SK-N-SH (cell line): ENCODE measurements at regions not wholly inside any gene's neighbourhood (a gene's known extent, or its start where the extent isn't known, plus 50 kb on each side); places are given as distances from the start of the nearest gene placed in this dataset.

ENCODE experiments used
- CTCF ChIA-PET: fragments of 300-600, 350-600 bp; formaldehyde crosslinking; extraction: SDS; loops from one replicate; lab custom pipeline; 2021; lab: Yijun Ruan, JAX
- POLR2A ChIA-PET: fragments of 350-600 bp; sonication (Branson Sonifier 250); formaldehyde crosslinking; extraction: SDS; loops from one replicate; lab custom pipeline; 2020; ENCODE audit warnings: antibody characterized with exemption, inconsistent platforms; lab: Yijun Ruan, JAX
- DNase-seq: peaks from one replicate; pipeline ENCODE4 v3.0.0; 2012
- H2AFZ ChIP-seq: fragments of 200-600 bp; sonication (generic); 2 replicates; pipeline ENCODE4 v1.8.1; 2016; ENCODE audit warnings: antibody characterized with exemption, mild to moderate bottlenecking, low read depth
- H3F3A ChIP-seq: fragments of 200-600 bp; sonication (generic); replicated peaks from 2 replicates; pipeline ENCODE3; 2016; ENCODE audit warnings: antibody characterized with exemption, mild to moderate bottlenecking; ENCODE audit not compliant: insufficient read depth
- H3K27ac ChIP-seq, 2 experiments: fragments of 200-500 bp in 1 of 2; fragments of 200-600 bp in 1 of 2; sonication (Bioruptor generic) in 1 of 2; sonication (generic), shearing (Covaris generic) in 1 of 2; 2 replicates each; pipeline versions ENCODE4 v1.5.1 to v1.6.1; 2014 to 2016; ENCODE audit warnings: low read depth in 2 of 2, inconsistent platforms in 1 of 2, low read length in 1 of 2, mild to moderate bottlenecking in 1 of 2, mixed read lengths in 1 of 2
- H3K27me3 ChIP-seq: fragments of 200-600 bp; sonication (generic), shearing (Covaris generic); 2 replicates; pipeline ENCODE4 v1.6.1; 2016; ENCODE audit warnings: mixed run types; ENCODE audit not compliant: insufficient read depth
- H3K36me3 ChIP-seq, 2 experiments: fragments of 200-500 bp in 1 of 2; fragments of 200-600 bp in 1 of 2; sonication (Bioruptor generic) in 1 of 2; sonication (generic) in 1 of 2; replicated peaks in 1 of 2; 2 replicates each; pipeline versions ENCODE3 to v1.5.1; 2014 to 2016; ENCODE audit warnings: low read length in 1 of 2, mild to moderate bottlenecking in 1 of 2; ENCODE audit not compliant: insufficient read depth in 2 of 2, control insufficient read depth in 1 of 2
- H3K4me1 ChIP-seq, 2 experiments: fragments of 200-500 bp in 1 of 2; fragments of 200-600 bp in 1 of 2; sonication (Bioruptor generic) in 1 of 2; sonication (generic), shearing (Covaris generic) in 1 of 2; 2 replicates each; pipeline versions ENCODE4 v1.5.1 to v1.6.1; 2014 to 2016; ENCODE audit warnings: low read depth in 1 of 2, low read length in 1 of 2, mixed run types in 1 of 2; ENCODE audit not compliant: insufficient read depth in 2 of 2, control insufficient read depth in 1 of 2
- H3K4me2 ChIP-seq: fragments of 200-600 bp; sonication (generic), shearing (Covaris generic); 2 replicates; pipeline ENCODE4 v1.6.1; 2017; ENCODE audit warnings: mixed run types
- H3K4me3 ChIP-seq, 2 experiments: fragments of 200-500 bp in 1 of 2; fragments of 200-600 bp in 1 of 2; sonication (Bioruptor generic) in 1 of 2; sonication (generic), shearing (Covaris generic) in 1 of 2; 2 replicates each; pipeline versions ENCODE4 v1.5.1 to v1.8.1; 2014 to 2016; ENCODE audit warnings: low read depth in 2 of 2, inconsistent platforms in 1 of 2, low read length in 1 of 2, mild to moderate bottlenecking in 1 of 2, mixed read lengths in 1 of 2, moderate library complexity in 1 of 2
- H3K79me2 ChIP-seq: fragments of 200-600 bp; sonication (generic); 2 replicates; pipeline ENCODE4 v1.8.1; 2017; ENCODE audit warnings: mild to moderate bottlenecking; ENCODE audit not compliant: insufficient read depth
- H3K9ac ChIP-seq: fragments of 200-600 bp; sonication (generic); 2 replicates; pipeline ENCODE4 v1.6.1; 2017; ENCODE audit warnings: mixed run types
- H3K9me2 ChIP-seq: fragments of 200-600 bp; sonication (generic); 2 replicates; pipeline ENCODE4 v1.6.1; 2017; ENCODE audit warnings: mixed run types
- H3K9me3 ChIP-seq: fragments of 200-600 bp; sonication (generic); 2 replicates; pipeline ENCODE4 v1.6.1; 2017; ENCODE audit warnings: mixed run types, mild to moderate bottlenecking, moderate library complexity
- H4K20me1 ChIP-seq: fragments of 200-600 bp; sonication (generic); 2 replicates; pipeline ENCODE4 v1.6.1; 2017; ENCODE audit warnings: mild to moderate bottlenecking, mixed run types; ENCODE audit not compliant: insufficient read depth
- CHD2 ChIP-seq: fragments of 150-350 bp; IDR thresholded peaks from 2 replicates; pipeline ENCODE4 v1.6.1; 2018; ENCODE audit warnings: low read length; ENCODE audit not compliant: partially characterized antibody
- ELF1 ChIP-seq: IDR thresholded peaks from 2 replicates; pipeline ENCODE4 v1.4.0; 2012
- EZH2phosphoT487 ChIP-seq: fragments of 200-600 bp; sonication (generic); IDR thresholded peaks from 2 replicates; pipeline ENCODE4 v1.6.1; 2017; ENCODE audit warnings: low read depth, mixed run types, mild to moderate bottlenecking, antibody characterized with exemption, moderate library complexity, borderline replicate concordance
- FOSL2 ChIP-seq: IDR thresholded peaks from 2 replicates; pipeline ENCODE4 v1.4.0; 2012; ENCODE audit warnings: low read depth, mild to moderate bottlenecking, moderate library complexity, borderline replicate concordance
- FOXM1 ChIP-seq: IDR thresholded peaks from 2 replicates; pipeline ENCODE4 v1.4.0; 2012; ENCODE audit warnings: low read depth, mild to moderate bottlenecking
- MXI1 ChIP-seq: IDR thresholded peaks from 2 replicates; pipeline ENCODE4 v1.6.1; 2012; ENCODE audit warnings: mild to moderate bottlenecking, low read depth, low read length, improper control_type of control experiment
- PBX3 ChIP-seq: IDR thresholded peaks from 2 replicates; pipeline ENCODE4; 2012
- POLR2AphosphoS5 ChIP-seq: IDR thresholded peaks from 2 replicates; pipeline ENCODE4 v1.6.1; 2012; ENCODE audit warnings: low read depth, low read length
- RCOR1 ChIP-seq: fragments of 150-350 bp; IDR thresholded peaks from 2 replicates; pipeline ENCODE4 v1.6.1; 2017; ENCODE audit warnings: antibody characterized with exemption, low read length
- REST ChIP-seq: IDR thresholded peaks from 2 replicates; pipeline ENCODE4 v1.6.1; 2012; ENCODE audit warnings: mild to moderate bottlenecking, low read depth, low read length, moderate library complexity
- SIN3A ChIP-seq: IDR thresholded peaks from 2 replicates; pipeline ENCODE4 v1.6.1; 2012; ENCODE audit warnings: low read depth, mild to moderate bottlenecking, low read length, moderate library complexity, borderline replicate concordance
- SMC3 ChIP-seq: IDR thresholded peaks from 2 replicates; pipeline ENCODE4 v1.6.1; 2012; ENCODE audit warnings: low read depth, low read length, improper control_type of control experiment
- TEAD4 ChIP-seq: IDR thresholded peaks from 2 replicates; pipeline ENCODE4 v1.4.0; 2012; ENCODE audit warnings: mild to moderate bottlenecking, borderline replicate concordance; ENCODE audit not compliant: insufficient read depth
- YY1 ChIP-seq: IDR thresholded peaks from 2 replicates; pipeline ENCODE4 v1.4.0; 2012; ENCODE audit warnings: low read depth, mild to moderate bottlenecking
- ZBTB33 ChIP-seq: IDR thresholded peaks from 2 replicates; pipeline ENCODE4 v1.4.0; 2012; ENCODE audit warnings: low read depth, borderline replicate concordance
- WGBS: methylation state at CpG from one replicate; pipeline ENCODE4 v1.1.6; 2017; ENCODE audit warnings: low lambda C conversion rate; 5-methylcytosine and 5-hydroxymethylcytosine counted together
- TF ChIP-seq, protein P1 (sequence below): IDR thresholded peaks from 2 replicates; pipeline ENCODE4 v1.4.0; 2012; ENCODE audit warnings: low read depth

DNA sequence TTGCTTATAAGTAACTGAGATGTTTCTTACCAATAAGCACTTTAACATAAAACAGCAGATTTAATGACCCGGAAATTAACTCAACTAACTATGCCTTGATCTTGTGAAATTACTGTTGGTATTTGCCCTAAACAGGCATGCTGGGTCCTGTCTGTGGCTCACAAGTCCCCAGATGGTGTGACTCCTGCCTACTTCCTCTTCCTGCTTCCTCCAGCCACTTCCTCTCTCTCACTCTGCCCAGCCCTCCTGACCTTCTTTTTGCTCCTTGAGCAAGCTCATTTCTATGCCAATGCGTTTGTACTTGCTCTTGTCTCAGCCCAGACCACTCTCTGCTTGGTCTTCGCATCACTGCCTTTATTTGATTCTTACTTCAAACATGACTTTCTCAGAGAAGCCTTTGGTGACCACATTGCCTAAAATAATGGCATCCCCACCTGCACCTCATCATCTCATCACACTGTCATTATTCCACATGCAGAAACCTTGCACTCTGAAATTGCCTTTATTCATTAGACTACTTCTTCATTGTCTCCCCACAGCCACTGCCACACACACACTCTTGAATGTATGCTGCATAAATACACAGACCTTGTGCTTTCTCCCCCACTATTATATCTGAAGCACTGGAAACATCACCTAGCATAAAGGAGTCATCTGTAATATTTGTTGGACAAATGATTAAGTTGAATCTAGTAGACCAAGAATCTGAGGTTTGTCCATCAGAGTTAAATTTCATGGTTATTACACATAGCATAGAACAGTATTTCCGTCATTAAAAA is 256.3 kb upstream of the SEMA6D start:
- TF ChIP-seq SMC3 (no peak), REST (no peak), ZBTB33 (no peak), RCOR1 (no peak), TEAD4 (no peak), POLR2AphosphoS5 (no peak), SIN3A (no peak), EZH2phosphoT487 (no peak), MXI1 (no peak), CHD2 (no peak), ELF1 (no peak), PBX3 (no peak), YY1 (no peak), FOXM1 (no peak), FOSL2 (no peak)
- TF ChIP-seq, protein P1, sequence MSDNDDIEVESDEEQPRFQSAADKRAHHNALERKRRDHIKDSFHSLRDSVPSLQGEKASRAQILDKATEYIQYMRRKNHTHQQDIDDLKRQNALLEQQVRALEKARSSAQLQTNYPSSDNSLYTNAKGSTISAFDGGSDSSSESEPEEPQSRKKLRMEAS = no peak
- Histone ChIP-seq H3K9me3 (no peaks in the 10 kb centered on the region), H3F3A (peaks cover 8% of the 10 kb centered on the region), H2AFZ (no peak overlapping the region), H3K36me3 (no peaks in the 10 kb centered on the region), H3K27ac (no peak overlapping the region), H3K9me2 (0 out of 2 replicates have a peak, but pooled peaks cover 4% of the 10 kb centered on the region), H3K79me2 (no peaks in the 10 kb centered on the region), H3K27me3 (no peaks in the 10 kb centered on the region), H3K4me1 (no peaks in the 10 kb centered on the region; a peak in 1 of 4 replicates), H4K20me1 (no peaks in the 10 kb centered on the region), H3K4me3 (no peak overlapping the region), H3K9ac (no peak overlapping the region), H3K4me2 (no peak overlapping the region)
- WGBS = 65% methylated on average over 4 of the region's 4 CpGs
- DNase-seq = no peak
- ChIA-PET CTCF (no interaction called here), POLR2A (no interaction called here)
